HL-60 (cell line): ENCODE measurements at regions not wholly inside any gene's neighbourhood (a gene's known extent, or its start where the extent isn't known, plus 50 kb on each side); places are given as distances from the start of the nearest gene placed in this dataset.

Experiments
- CTCF ChIP-seq: IDR thresholded peaks from one replicate; pipeline ENCODE4 v1.5.1; 2011; ENCODE audit warnings: low read length, control low read depth, inconsistent platforms; ENCODE audit not compliant: insufficient read depth
- GABPA ChIP-seq: IDR thresholded peaks from 2 replicates; pipeline ENCODE4 v1.6.1; 2012; ENCODE audit warnings: low read depth
- POLR2AphosphoS5 ChIP-seq: IDR thresholded peaks from 2 replicates; pipeline ENCODE4 v1.6.1; 2012; ENCODE audit warnings: low read depth
- REST ChIP-seq: IDR thresholded peaks from 2 replicates; pipeline ENCODE4 v1.6.1; 2012; ENCODE audit warnings: low read depth; ENCODE audit not compliant: insufficient replicate concordance
- SPI1 ChIP-seq: IDR thresholded peaks from 2 replicates; pipeline ENCODE4 v1.6.1; 2012; ENCODE audit warnings: low read depth, mild to moderate bottlenecking, borderline replicate concordance

GRCh38 chr12:38543151-38543550, 226.6 kb downstream of the ALG10B start:
- no peak for TF ChIP-seq CTCF
- no peak for TF ChIP-seq POLR2AphosphoS5
- no peak for TF ChIP-seq GABPA
- no peak for TF ChIP-seq REST
- no peak for TF ChIP-seq SPI1
